Activated CD8-positive, alpha-beta T cell treated with anti-CD3 and anti-CD28 coated beads, Interleukin-2, amount 10 ng/mL, durations not matched to agents 7 days and 5 days (primary cell): ENCODE measurements at regions not wholly inside any gene's neighbourhood (a gene's known extent, or its start where the extent isn't known, plus 50 kb on each side); places are given as distances from the start of the nearest gene placed in this dataset.

ENCODE experiments used
- ATAC-seq: fragments of 150-1000 bp; cut with Tn5 transposase; one replicate; pipeline ENCODE4 v1.10.0; 2021; ENCODE audit warnings: moderate library complexity
- CTCF ChIA-PET: fragments of 350-600 bp; sonication (Branson Sonifier 250); formaldehyde crosslinking; loops from one replicate; lab custom pipeline; 2021; ENCODE audit warnings: antibody characterized with exemption; lab: Charles Lee
- POLR2A ChIA-PET: fragments of 350-600 bp; sonication (Branson Sonifier 250); formaldehyde crosslinking; loops from one replicate; lab custom pipeline; 2021; ENCODE audit warnings: antibody characterized with exemption; lab: Charles Lee
- DNase-seq: peaks from one replicate; pipeline ENCODE4 v3.0.0-alpha.2; 2020
- H3K27ac Mint-ChIP-seq: one replicate; pipeline ENCODE4 v1.8.0; 2021; ENCODE audit warnings: mild to moderate bottlenecking, mixed read lengths
- H3K27me3 Mint-ChIP-seq: one replicate; pipeline ENCODE4 v1.8.0; 2021; ENCODE audit warnings: low read depth, mixed read lengths
- H3K36me3 Mint-ChIP-seq: one replicate; pipeline ENCODE4 v1.8.0; 2021; ENCODE audit warnings: low read depth, mixed read lengths
- H3K4me1 Mint-ChIP-seq: one replicate; pipeline ENCODE4 v1.8.0; 2021; ENCODE audit warnings: low read depth, mixed read lengths
- H3K4me3 Mint-ChIP-seq: one replicate; pipeline ENCODE4 v1.8.0; 2021; ENCODE audit warnings: mild to moderate bottlenecking, mixed read lengths
- H3K9me3 Mint-ChIP-seq: one replicate; pipeline ENCODE4 v1.8.0; 2022; ENCODE audit warnings: mixed read lengths; ENCODE audit not compliant: insufficient read depth

DNA sequence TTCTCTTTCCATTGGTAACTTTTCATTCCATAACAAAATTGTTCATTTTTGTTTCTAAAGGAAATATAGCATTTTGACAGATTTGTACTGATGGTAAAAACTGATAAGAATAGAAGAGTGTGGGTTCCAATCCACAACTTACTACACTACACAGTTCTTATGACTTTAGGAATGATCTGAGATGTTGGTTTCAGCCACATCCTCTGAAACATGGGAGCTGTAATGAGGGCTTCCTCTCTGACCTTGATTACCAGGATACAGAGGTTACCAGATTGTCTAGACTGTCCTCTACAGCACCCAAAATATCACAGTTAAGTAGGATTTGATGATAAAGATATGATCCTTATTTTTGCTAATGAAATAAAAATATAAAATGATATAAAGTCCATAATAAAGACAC lies 1184.6 kb downstream of the FLRT2 start:
- ChIA-PET POLR2A (no interaction called here), CTCF (no interaction called here)
- no peak overlapping the region for H3K27ac Mint-ChIP-seq
- DNase-seq (no peak), ATAC-seq (no peak)
- H3K4me3 Mint-ChIP-seq, result no peak overlapping the region
- H3K36me3 Mint-ChIP-seq, result no peaks in the 10 kb centered on the region
- peaks cover 3% of the 10 kb centered on the region for H3K9me3 Mint-ChIP-seq
- H3K27me3 Mint-ChIP-seq, result no peaks in the 10 kb centered on the region
- no peaks in the 10 kb centered on the region for H3K4me1 Mint-ChIP-seq

DNA sequence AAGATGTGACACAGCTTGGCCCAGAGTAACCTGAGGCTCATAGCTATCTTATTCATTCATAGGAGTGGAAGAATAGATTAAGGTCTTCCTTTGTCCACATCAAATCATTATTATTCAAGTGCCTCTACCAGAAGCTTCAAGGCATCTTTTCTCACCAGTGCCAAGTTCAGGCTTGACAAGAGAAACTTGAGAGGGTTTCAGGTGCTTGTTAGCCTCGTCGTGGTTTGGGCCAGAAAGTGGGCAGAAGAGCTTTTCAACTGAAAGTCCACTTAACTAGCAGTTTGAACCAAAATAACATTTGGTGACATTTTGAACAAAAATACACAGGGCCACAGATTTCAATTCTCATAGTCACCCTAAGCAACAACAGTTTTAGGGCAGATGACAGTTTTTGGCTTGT lies 1184.2 kb downstream of the FLRT2 start:
- H3K27me3 Mint-ChIP-seq, result no peaks in the 10 kb centered on the region
- peaks cover 3% of the 10 kb centered on the region for H3K9me3 Mint-ChIP-seq
- ChIA-PET CTCF (no interaction called here), POLR2A (no interaction called here)
- no peaks in the 10 kb centered on the region for H3K4me1 Mint-ChIP-seq
- ATAC-seq (no peak), DNase-seq (no peak)
- no peak overlapping the region for H3K27ac Mint-ChIP-seq
- no peaks in the 10 kb centered on the region for H3K36me3 Mint-ChIP-seq
- H3K4me3 Mint-ChIP-seq, result no peak overlapping the region

DNA sequence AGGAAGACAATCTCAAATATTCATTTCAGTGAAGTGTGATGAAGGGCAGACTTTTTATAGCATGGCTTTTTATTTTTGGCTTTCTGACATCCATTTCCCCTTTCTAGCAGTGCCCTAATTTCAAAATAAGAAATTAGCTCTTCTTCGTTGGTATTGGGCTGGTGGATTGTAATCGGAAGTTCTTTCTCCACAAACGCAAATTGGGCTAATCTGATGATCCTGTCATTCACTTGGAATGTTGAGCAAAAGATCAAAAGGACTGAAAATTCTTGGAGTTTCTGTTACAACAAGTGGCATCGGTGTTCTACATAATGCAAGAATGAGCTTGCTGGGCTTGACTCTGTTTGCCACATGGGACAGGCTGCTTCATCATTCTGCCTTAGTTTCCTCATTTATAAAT lies 1182.8 kb downstream of the FLRT2 start:
- CTCF ChIA-PET, result no interaction called here
- ATAC-seq (no peak), DNase-seq (no peak)
- Mint-ChIP-seq H3K4me3 (no peak overlapping the region), H3K36me3 (no peaks in the 10 kb centered on the region), H3K27me3 (no peaks in the 10 kb centered on the region), H3K4me1 (no peaks in the 10 kb centered on the region), H3K9me3 (peaks cover 3% of the 10 kb centered on the region), H3K27ac (no peak overlapping the region)
- POLR2A ChIA-PET, result no interaction called here

DNA sequence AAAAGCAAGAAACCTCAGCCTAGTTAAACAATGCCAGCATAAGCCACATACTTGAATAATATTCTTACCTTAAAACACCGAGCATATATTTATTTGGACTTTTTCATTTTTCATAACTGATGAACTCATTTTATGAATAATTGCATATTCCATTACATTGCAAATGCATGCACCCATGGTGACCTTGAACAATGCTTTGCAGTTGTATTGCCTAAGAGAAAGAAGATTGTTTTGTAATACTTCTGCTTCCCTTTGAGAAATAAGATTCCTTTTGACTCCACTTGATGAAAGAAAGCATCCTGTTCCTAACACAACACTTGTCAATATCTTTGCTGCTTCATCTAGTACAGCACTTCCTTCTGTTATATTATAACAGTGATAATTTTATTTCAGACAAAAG lies 1182.2 kb downstream of the FLRT2 start:
- DNase-seq (no peak), ATAC-seq (no peak)
- no peaks in the 10 kb centered on the region for H3K27me3 Mint-ChIP-seq
- H3K4me1 Mint-ChIP-seq, result no peaks in the 10 kb centered on the region
- POLR2A ChIA-PET, result no interaction called here
- no peak overlapping the region for H3K27ac Mint-ChIP-seq
- CTCF ChIA-PET, result no interaction called here
- H3K4me3 Mint-ChIP-seq, result no peak overlapping the region
- H3K36me3 Mint-ChIP-seq, result no peaks in the 10 kb centered on the region
- peaks cover 3% of the 10 kb centered on the region for H3K9me3 Mint-ChIP-seq

DNA sequence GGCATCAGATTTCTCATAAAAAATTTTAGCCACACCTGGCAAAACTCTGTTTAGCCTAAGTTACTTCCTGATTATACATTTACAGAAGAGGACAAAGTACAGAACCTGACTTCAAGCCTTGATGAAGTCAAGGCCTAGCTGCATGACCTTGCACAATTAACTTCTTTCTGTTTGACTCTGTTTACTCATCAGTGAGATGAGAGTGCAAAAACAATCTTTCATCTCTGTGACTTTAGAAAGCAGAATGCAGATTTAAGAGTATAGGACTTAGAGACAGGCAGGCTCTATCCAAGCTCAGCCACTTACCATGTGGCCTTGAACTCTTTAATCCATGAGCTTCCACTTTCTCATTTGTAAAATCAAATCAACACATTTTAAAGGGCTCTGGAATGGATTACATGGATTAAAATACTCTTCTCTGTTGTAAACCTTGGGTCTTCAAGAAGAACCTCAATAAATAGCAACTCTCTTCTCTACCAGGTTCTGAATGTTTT lies 1178.9 kb downstream of the FLRT2 start:
- ATAC-seq (no peak), DNase-seq (no peak)
- ChIA-PET CTCF (no interaction called here), POLR2A (no interaction called here)
- Mint-ChIP-seq H3K9me3 (peaks cover 3% of the 10 kb centered on the region), H3K4me1 (no peaks in the 10 kb centered on the region), H3K27ac (no peak overlapping the region), H3K36me3 (no peaks in the 10 kb centered on the region), H3K4me3 (no peak overlapping the region), H3K27me3 (no peaks in the 10 kb centered on the region)

DNA sequence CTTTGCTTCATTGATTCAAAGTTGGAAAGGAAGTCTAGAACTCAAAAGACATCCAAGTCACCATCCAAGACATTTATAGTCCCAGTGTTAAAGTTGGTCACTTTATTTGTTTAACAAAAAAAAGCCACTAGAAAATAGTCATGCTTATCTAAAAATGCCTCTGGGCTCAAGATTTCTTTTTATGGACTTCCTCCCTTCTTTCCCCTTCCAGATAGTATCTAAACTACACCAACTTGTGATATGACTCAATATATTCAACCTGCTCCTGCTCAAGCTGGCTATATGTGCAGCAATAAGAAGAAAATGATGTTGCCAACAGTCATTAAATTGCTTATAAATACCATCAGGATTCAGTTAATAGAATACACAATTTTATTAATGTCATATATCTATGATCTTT lies 1177.1 kb downstream of the FLRT2 start:
- Mint-ChIP-seq H3K27me3 (no peaks in the 10 kb centered on the region), H3K9me3 (no peaks in the 10 kb centered on the region), H3K4me1 (no peaks in the 10 kb centered on the region), H3K27ac (no peak overlapping the region), H3K36me3 (no peaks in the 10 kb centered on the region), H3K4me3 (no peak overlapping the region)
- DNase-seq (no peak), ATAC-seq (no peak)
- ChIA-PET POLR2A (no interaction called here), CTCF (no interaction called here)

DNA sequence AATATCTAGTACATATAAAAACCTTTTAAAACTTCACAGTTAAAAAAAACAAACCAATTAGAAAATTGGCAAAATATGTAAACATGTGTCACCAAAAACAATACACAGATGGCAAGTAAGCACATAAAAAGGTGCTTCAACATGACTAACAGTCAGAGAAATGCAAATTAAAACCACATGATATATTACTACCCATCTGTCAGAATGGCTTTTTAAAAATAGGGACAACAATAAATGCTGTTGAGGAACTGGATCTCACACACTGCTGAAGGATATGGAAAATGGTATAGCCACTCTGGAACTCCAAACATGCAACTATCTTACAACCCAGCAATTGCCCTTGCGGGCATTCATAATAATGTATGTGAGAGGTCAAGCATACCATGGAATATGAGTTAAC lies 1153.6 kb downstream of the FLRT2 start:
- Mint-ChIP-seq H3K27me3 (no peaks in the 10 kb centered on the region), H3K4me3 (no peak overlapping the region), H3K27ac (no peak overlapping the region), H3K4me1 (no peaks in the 10 kb centered on the region), H3K36me3 (no peaks in the 10 kb centered on the region), H3K9me3 (peaks cover 11% of the 10 kb centered on the region)
- DNase-seq, result no peak
- ChIA-PET CTCF (no interaction called here), POLR2A (no interaction called here)
- ATAC-seq, result no peak

DNA sequence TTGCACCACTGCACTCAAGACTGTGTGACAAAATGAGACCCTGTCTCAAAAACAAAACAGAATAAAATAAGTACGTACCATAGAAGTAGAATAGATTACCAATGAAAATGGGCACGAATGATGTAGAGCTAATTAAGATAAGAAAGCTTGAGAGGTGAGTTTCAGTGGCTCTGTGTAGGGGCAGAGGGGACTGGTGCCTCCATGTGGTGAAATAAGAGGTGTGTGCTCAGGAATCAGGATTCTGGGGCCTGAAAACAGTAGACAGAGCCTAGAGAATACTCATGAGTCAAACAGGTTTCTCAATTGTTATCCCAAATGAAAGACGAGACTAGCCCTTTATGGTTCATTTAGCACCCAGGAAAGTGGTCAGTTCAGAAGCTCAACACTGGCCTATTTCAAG lies 1145.1 kb downstream of the FLRT2 start:
- no peaks in the 10 kb centered on the region for H3K36me3 Mint-ChIP-seq
- peaks cover 4% of the 10 kb centered on the region for H3K9me3 Mint-ChIP-seq
- DNase-seq (no peak), ATAC-seq (no peak)
- H3K4me3 Mint-ChIP-seq, result no peak overlapping the region
- H3K4me1 Mint-ChIP-seq, result no peaks in the 10 kb centered on the region
- POLR2A ChIA-PET, result no interaction called here
- no peak overlapping the region for H3K27ac Mint-ChIP-seq
- no peaks in the 10 kb centered on the region for H3K27me3 Mint-ChIP-seq
- CTCF ChIA-PET, result no interaction called here

DNA sequence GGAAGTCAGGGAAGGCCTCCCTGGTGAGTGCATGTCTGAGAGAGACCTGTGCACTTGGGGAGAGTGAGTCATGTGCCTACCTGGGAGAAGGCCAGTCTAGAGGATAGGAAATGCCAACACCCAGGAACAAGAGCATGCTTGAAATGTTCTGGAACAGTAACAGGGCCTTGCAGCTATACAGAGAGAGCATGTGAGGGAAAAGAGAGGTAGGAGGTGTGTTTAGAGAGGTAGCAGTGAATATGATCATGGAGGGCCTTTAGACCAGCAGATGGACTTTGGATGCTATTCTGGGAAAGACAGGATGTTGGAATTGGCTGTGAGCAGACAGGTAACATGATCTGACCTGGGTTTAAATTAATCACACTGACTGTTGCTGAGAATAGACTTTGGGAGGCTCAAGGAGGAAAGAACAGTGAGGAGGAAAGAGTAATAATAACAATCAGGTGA lies 1143.6 kb downstream of the FLRT2 start:
- ATAC-seq (no peak), DNase-seq (no peak)
- ChIA-PET CTCF (no interaction called here), POLR2A (no interaction called here)
- H3K27me3 Mint-ChIP-seq, result no peaks in the 10 kb centered on the region
- H3K27ac Mint-ChIP-seq, result no peak overlapping the region
- no peaks in the 10 kb centered on the region for H3K9me3 Mint-ChIP-seq
- H3K36me3 Mint-ChIP-seq, result no peaks in the 10 kb centered on the region
- H3K4me1 Mint-ChIP-seq, result no peaks in the 10 kb centered on the region
- no peak overlapping the region for H3K4me3 Mint-ChIP-seq

DNA sequence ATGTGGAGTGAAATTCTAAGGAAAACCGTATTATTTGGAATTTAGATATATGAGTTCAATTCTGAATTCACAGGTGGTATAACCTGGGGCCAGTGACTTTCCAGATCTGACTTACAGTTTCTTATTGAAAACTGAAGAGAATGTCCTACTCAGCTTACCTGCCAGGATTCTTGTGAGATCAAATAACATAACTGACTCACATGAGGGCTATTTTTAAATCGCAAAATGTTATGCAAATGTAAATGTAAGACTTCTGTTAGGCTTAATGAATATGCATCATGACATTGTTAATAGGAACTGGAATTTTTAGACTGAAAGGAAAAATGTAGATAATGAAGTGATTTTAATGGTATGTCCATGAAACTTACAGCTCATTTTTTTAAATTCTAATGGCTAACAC lies 1142.1 kb downstream of the FLRT2 start:
- CTCF ChIA-PET, result no interaction called here
- POLR2A ChIA-PET, result no interaction called here
- H3K4me3 Mint-ChIP-seq, result no peak overlapping the region
- no peaks in the 10 kb centered on the region for H3K9me3 Mint-ChIP-seq
- no peaks in the 10 kb centered on the region for H3K4me1 Mint-ChIP-seq
- DNase-seq, result no peak
- no peaks in the 10 kb centered on the region for H3K36me3 Mint-ChIP-seq
- no peak overlapping the region for H3K27ac Mint-ChIP-seq
- no peak for ATAC-seq
- H3K27me3 Mint-ChIP-seq, result no peaks in the 10 kb centered on the region

DNA sequence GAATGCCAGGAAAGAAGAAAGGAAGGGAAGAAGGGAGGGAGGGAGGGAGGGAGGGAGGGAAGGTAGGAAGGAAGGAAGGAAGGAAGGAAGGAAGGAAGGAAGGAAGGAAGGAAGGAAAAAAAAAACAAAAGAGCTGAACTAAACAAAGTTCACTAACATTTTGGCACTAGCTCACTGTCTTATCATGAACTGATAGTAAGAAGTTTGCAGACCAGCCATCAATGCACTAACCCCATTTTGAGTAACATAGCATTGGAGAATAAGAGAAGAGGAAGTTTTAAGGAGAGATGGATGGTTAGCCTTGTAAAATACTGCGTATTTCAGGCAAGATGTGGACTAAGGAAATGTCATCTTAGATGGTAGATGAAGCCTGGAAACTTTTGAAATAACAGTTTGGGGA lies 1136.0 kb downstream of the FLRT2 start:
- Mint-ChIP-seq H3K27ac (no peak overlapping the region), H3K4me3 (no peak overlapping the region), H3K9me3 (peaks cover 6% of the 10 kb centered on the region), H3K4me1 (no peaks in the 10 kb centered on the region), H3K36me3 (no peaks in the 10 kb centered on the region), H3K27me3 (no peaks in the 10 kb centered on the region)
- POLR2A ChIA-PET, result no interaction called here
- DNase-seq (no peak), ATAC-seq (no peak)
- CTCF ChIA-PET, result interaction anchor here (1.4 kb wide), 1 partner anchor 12 kb away, joined by 5 read pairs; no protein-coding TSS in a partner anchor

DNA sequence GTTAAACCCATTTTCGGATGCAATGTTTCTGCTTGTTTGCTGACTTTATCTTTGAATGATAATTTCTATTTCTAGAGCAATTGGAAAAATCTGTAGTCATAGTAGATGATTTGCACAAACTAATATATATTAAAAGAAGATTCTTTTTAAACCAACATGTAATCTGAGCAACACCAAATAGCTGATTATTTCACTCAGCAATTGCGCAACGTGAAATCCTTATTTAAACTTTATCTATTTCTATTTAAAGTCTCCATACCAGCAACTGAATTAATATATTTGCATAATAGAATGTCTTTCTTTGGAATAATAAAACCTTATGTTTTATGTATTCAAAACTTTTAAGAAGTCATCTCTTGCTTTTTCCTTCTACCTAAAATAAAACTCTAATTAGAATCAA lies 1132.4 kb downstream of the FLRT2 start:
- CTCF ChIA-PET, result no interaction called here
- DNase-seq (no peak), ATAC-seq (no peak)
- Mint-ChIP-seq H3K27ac (no peak overlapping the region), H3K9me3 (peaks cover 6% of the 10 kb centered on the region), H3K36me3 (no peaks in the 10 kb centered on the region), H3K4me1 (no peaks in the 10 kb centered on the region), H3K4me3 (no peak overlapping the region), H3K27me3 (no peaks in the 10 kb centered on the region)
- POLR2A ChIA-PET, result no interaction called here

DNA sequence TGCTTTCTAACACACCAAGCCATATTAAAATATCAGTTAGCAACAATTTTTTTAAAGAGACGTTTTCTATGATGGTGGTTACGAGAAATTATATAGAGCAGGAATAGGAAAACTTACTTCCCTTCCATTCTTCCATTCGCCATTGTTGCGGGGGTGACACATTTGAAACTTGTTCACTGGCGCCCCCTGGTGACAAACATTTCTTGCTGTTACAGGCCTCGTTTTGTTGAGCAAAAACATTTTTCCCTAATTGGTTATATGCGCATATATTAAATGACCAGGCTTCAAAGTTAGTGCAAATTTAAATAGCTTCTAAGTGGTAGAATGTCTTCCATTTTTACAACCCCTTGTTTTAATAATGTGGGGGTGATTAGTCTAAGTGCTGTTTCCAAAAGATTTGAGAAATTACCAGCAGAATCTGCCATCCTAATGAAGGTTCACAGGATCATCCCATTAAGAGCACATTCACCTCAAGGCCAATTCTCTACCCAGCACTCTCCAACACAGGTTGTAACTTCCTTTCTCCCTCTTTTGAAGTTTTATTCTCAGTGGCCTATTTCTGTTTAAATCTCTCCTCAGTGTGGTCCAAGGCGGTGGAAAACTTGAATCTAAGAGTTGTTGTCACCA lies 1124.7 kb downstream of the FLRT2 start:
- Mint-ChIP-seq H3K27ac (no peak overlapping the region), H3K9me3 (no peaks in the 10 kb centered on the region), H3K27me3 (no peaks in the 10 kb centered on the region), H3K36me3 (no peaks in the 10 kb centered on the region), H3K4me3 (no peak overlapping the region), H3K4me1 (no peaks in the 10 kb centered on the region)
- CTCF ChIA-PET, result interaction anchor here (0.8 to 1.9 kb wide), 2 partner anchors 9 to 12 kb away, joined by 3 to 5 read pairs; no protein-coding TSS in a partner anchor
- peak; percentile 40 for DNase-seq
- POLR2A ChIA-PET, result no interaction called here
- ATAC-seq, result no peak
